ENCODE measurements at regions not wholly inside any gene's neighbourhood (a gene's known extent, or its start where the extent isn't known, plus 50 kb on each side); places are given as distances from the start of the nearest gene placed in this dataset.
"Not testable (repeated sequence)": the region's sequence is repeated elsewhere in the genome, so short reads cannot be mapped to it uniquely, and the experiment has no call there.

- H3K4me3 ChIP-seq, H3K36me3 ChIP-seq, H3K27me3 ChIP-seq, H3K9me3 ChIP-seq: not testable (repeated sequence)
- peak; percentile 88 for ATAC-seq
- TF ChIP-seq, protein P1, sequence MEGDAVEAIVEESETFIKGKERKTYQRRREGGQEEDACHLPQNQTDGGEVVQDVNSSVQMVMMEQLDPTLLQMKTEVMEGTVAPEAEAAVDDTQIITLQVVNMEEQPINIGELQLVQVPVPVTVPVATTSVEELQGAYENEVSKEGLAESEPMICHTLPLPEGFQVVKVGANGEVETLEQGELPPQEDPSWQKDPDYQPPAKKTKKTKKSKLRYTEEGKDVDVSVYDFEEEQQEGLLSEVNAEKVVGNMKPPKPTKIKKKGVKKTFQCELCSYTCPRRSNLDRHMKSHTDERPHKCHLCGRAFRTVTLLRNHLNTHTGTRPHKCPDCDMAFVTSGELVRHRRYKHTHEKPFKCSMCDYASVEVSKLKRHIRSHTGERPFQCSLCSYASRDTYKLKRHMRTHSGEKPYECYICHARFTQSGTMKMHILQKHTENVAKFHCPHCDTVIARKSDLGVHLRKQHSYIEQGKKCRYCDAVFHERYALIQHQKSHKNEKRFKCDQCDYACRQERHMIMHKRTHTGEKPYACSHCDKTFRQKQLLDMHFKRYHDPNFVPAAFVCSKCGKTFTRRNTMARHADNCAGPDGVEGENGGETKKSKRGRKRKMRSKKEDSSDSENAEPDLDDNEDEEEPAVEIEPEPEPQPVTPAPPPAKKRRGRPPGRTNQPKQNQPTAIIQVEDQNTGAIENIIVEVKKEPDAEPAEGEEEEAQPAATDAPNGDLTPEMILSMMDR (IDR thresholded peaks at IDR 0.05), result peak in 2 of 4 experiments; percentile 30 to 38
- TF ChIP-seq POLR2AphosphoS5 (IDR thresholded peaks at IDR 0.05), result peak; percentile 36
- 40 to 51% methylated on average over 14 of the region's 22 CpGs for WGBS, 2 donors (ENCODE audit: low coverage in 1 of 2)
- peak overlapping the region; percentile 60 to 80 (median 78) for H3K27ac ChIP-seq
- peaks cover 0 to 37% (median 21%) of the 10 kb centered on the region in 3 donors for H3K4me1 ChIP-seq
Observed at GRCh38 chr16:29157051-29157923, 172.4 kb downstream of the LAT start.

GRCh38 chr16:29156511-29156910 lies 171.7 kb downstream of the LAT start:
- Histone ChIP-seq H3K4me3 (no peak overlapping the region), H3K9me3 (no peaks in the 10 kb centered on the region), H3K4me1 (peaks cover 0 to 37% (median 21%) of the 10 kb centered on the region in 3 donors), H3K27ac (peak overlapping the region in 3 of 4 donors; percentile 62 to 80 (median 80)), H3K36me3 (peaks cover 0 to 6% of the 10 kb centered on the region in 2 donors), H3K27me3 (no peaks in the 10 kb centered on the region)
- no peak for TF ChIP-seq EP300 (IDR thresholded peaks at IDR 0.05)
- TF ChIP-seq, protein P1 (IDR thresholded peaks at IDR 0.05), result no peak
- TF ChIP-seq POLR2A (IDR thresholded peaks at IDR 0.05), result no peak
- no peak for TF ChIP-seq POLR2AphosphoS5 (IDR thresholded peaks at IDR 0.05)
- no peak for ATAC-seq
- WGBS, 2 donors (ENCODE audit: low coverage in 1 of 2), result 66% methylated on average over 9 of the region's 11 CpGs; no CpG with 5 or more reads in 1 of the 2 donors

DNA sequence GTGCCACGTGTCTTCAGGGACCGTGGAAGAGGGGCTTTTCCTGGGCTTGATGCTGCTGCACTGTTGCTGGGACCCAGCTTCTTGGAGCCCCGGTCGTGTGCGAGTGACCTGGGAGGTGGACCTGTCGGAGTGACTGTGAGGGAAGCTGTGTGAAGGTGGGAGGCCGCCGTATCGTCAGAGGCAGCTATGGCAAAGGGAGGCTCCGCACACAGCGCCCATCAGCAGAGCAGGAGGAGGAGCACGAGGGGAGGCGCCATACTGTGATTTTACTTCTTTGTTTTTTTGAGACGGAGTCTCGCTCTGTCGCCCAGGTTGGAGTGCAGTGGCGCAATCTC lies 171.0 kb downstream of the LAT start:
- 94 to 98% methylated on average over 6 to 12 of the region's 17 CpGs for WGBS, 2 donors (ENCODE audit: low coverage in 1 of 2)
- not testable (repeated sequence) for H3K4me3 ChIP-seq, H3K36me3 ChIP-seq, H3K9me3 ChIP-seq, ATAC-seq, H3K27me3 ChIP-seq
- Histone ChIP-seq H3K27ac (peak overlapping the region in 3 of 4 donors; percentile 4 to 80 (median 62)), H3K4me1 (peaks cover 0 to 37% (median 21%) of the 10 kb centered on the region in 3 donors)

- not testable (repeated sequence) for H3K9me3 ChIP-seq, H3K36me3 ChIP-seq, H3K4me3 ChIP-seq, ATAC-seq, H3K27me3 ChIP-seq
- WGBS, 2 donors (ENCODE audit: low coverage in 1 of 2), result 73 to 95% methylated on average over 16 to 17 of the region's 29 CpGs
- Histone ChIP-seq H3K27ac (peak overlapping the region in 3 of 4 donors; percentile 4 to 80 (median 62)), H3K4me1 (peaks cover 0 to 37% (median 21%) of the 10 kb centered on the region in 3 donors)
Observed at GRCh38 chr16:29155131-29155865, 170.4 kb downstream of the LAT start.

GRCh38 chr16:29154676-29155121 lies 169.8 kb downstream of the LAT start:
- no peak for TF ChIP-seq POLR2AphosphoS5 (IDR thresholded peaks at IDR 0.05)
- TF ChIP-seq, protein P1 (IDR thresholded peaks at IDR 0.05), result no peak
- TF ChIP-seq POLR2A (IDR thresholded peaks at IDR 0.05), result no peak
- TF ChIP-seq EP300 (IDR thresholded peaks at IDR 0.05), result no peak
- H3K27ac ChIP-seq, result peak overlapping the region in 2 of 4 donors; percentile 62 to 80
- no peaks in the 10 kb centered on the region for H3K9me3 ChIP-seq
- WGBS, 2 donors (ENCODE audit: low coverage in 1 of 2), result 43 to 51% methylated on average over 5 to 18 of the region's 20 CpGs
- peaks cover 0 to 6% of the 10 kb centered on the region in 2 donors for H3K36me3 ChIP-seq
- no peak overlapping the region for H3K4me3 ChIP-seq
- peaks cover 0 to 37% (median 21%) of the 10 kb centered on the region in 3 donors for H3K4me1 ChIP-seq
- no peaks in the 10 kb centered on the region for H3K27me3 ChIP-seq
- no peak for ATAC-seq
